ENCODE measurements at regions not wholly inside any gene's neighbourhood (a gene's known extent, or its start where the extent isn't known, plus 50 kb on each side); places are given as distances from the start of the nearest gene placed in this dataset.

DNA sequence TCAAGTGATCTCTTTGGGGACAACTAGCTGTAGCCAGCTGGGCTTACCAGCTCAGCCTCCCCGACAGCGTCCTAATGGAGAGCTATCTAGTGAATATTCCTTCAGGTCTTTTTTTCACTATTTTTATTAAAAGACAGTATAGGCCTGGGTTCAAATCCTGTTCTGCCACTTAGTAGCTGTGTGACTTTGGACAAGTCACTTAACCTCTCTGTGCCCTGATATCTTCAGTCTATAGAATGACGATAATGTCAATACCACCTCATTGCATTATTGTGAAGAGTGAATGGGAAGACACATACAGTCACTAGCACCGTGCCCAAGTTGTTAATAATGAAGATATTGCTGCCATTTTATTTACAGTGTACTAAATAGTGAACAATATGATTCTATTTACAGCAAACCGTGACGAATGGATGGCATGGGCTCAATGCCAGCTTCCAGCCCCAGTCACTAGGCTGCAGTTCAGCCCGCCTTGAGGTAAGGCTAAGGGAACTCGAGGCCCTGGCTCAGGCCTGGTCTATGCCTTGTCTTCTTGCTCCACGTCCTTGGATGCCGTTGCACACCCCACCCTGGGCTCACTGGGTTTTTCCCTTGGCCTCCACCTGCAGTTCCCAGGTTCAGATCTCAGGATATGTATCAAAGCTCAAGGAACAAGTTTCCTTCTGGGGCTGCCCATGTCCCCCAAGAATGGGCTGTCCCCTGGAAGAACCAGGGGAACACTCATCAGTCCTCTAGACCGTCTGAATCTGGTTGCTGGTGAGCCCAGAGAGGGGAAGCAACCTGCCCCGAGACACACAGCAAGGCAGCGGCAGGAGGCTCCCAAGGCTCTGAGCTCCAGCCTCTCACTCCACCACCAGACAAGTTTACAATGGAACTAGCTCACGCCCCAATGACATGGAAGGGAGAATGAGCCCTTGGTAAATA, 95.4 kb upstream of the TNRC6C start:
- peak; percentile 50 for DNase-seq (ENCODE audit: low read depth)

DNA sequence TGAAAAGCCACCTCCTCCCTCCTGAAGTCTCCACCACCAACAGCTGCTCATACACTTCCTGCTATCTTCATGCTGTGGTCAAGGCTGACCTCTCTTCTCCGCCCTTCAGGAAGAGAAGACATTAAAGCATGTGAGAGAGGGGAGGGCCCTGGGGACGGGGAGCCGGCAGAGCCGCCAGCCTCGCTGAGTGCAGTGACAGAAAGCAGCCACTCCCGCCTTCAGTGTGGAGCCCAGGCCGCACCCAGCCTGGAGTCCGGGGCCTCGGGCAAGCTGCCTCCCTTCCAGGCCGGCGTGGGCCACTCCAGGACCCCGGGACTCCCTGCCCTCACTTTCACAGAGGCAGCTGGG, 94.7 kb upstream of the TNRC6C start:
- DNase-seq (ENCODE audit: low read depth), result no peak

DNA sequence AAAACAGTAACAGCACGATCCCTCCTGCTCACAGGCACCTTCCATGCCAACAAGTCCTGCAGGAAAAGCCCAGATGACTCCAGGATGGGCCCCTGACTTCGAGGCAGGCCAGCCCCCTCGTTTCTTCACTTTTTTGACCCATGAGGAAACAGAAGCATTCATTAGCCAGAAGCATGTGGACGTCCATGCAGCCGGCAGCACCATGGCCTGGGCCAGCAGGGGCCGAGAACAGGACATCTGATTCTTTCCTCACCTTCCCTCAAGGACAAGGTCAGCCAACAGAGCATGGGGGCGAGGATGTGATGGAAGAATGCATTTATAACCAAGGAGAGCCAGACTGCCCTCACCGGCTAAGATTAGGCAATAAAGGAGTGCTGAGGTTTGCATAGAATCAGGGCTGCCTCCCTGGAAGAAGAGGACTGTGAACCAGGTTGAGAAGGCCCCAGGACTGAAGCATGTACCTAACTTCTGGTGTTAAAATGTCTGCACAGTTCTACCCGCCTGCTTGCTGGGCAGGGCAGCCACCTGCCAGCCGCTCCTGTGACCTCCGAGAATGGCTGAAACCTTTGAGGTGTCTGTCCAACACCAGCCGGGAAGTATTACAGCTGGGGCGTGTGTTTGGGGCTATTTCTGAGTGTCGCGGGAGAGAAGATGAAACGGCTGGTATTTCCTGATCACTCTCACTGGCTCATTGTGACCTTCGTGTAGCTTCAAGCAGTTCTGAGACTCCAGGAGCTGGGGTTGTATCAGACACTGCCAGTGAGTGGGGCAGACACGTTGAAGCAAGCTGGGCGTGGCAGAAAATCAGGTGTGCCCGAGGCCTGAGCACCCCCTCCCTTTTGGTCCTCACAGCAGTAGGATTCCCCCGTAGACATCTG, 94.0 kb upstream of the TNRC6C start:
- DNase-seq (ENCODE audit: low read depth), result no peak

DNA sequence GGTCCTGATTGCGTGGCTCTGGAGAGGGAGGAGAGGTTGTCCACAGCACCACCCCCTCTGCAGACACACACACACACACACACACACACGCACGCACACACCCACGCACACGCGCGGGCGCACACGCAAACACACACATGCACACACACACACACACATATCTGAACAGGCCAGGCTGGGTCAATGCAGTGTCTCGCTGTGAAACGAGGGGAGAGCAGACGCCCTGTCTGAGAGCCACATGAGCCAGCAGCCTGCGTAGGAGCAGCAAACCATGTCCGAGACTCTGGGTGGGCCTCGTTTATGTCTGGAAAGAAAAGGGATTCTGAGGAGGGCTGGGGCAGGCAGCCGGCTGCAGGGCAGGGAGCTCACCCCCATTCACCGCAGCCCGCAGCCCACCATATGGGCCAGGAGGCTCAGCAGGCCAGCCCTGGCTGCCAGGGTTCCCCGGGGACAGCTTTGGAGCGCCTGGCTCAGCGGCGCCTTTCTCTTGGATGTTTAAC, 93.3 kb upstream of the TNRC6C start:
- DNase-seq (ENCODE audit: low read depth), result no peak

DNA sequence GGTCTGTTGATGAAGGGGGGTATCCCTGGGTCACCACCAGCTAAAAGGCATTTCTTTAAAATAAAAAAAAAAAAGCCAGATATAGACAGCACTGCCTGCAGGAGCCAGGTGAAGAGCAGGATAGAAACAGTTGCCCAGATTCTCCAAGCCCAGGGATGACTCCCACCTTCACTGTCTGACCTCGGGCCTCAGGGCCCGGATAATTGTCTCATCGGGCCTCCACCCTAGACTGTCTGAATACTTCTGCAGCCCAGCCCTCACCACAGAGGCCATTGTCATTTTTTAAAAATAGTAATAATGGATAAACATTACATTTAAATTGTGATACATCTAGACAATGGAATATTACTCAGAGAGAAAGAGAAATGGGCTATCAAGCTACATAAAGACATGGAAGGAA, 92.8 kb upstream of the TNRC6C start:
- DNase-seq (ENCODE audit: low read depth), result no peak

DNA sequence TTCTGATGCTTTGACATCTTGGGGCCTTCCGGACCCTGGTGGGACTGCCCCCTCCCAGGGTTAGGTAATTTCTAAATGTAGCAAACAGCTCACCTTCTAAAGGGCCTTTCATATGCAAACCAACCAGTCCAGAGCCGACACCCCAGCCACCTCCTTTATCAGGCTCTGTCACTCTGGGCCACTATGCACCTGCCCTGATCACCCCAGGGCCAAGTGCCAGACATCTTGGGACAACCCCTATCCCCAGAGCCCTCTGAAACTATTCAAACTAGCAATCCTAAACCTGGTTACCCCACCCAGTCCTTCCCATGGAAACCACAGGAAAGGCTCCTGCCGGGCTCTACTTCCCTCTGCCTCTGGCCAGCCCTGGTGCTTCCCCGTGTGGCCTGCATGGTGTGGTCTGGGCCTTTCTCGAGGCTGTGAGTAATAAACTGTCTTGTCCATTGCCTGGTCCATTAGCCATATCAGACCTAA, 91.2 kb upstream of the TNRC6C start:
- DNase-seq (ENCODE audit: low read depth), result no peak

DNA sequence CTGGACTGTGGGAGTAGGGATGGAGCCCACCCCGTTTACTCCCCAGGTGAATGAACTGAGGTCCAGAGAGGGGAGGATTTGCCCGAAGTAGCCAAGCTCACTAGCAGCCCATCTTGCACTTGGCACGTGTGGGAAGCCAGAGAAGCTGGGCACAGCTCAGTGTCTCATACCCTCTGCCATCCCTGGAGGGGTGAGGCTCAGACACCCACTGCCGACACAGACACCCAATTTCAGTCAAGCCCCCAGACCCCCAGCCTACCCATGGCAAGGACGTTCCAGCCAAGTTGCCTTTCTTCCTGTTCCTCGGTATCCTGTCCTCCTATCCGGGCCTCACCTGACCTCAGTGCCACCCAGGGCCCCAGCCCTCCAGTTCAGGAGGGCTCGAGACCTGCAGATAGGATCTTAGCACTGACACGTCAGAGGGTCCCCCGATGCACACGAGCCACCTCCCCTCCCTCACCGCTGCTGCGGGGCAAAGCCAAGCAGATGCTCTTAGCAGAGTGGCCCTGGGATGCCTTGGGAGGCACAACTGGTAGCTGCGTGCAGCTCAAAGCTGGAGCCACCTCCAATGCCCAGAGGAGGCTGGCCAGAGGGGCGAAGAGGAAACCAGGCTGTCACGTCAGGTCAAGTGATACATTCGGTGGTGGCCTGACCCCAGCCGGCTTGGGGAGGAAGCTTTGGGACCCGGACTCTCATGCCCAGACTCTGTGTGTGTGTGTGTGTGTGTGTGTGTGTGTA, 90.4 kb upstream of the TNRC6C start:
- DNase-seq (ENCODE audit: low read depth), result no peak

DNA sequence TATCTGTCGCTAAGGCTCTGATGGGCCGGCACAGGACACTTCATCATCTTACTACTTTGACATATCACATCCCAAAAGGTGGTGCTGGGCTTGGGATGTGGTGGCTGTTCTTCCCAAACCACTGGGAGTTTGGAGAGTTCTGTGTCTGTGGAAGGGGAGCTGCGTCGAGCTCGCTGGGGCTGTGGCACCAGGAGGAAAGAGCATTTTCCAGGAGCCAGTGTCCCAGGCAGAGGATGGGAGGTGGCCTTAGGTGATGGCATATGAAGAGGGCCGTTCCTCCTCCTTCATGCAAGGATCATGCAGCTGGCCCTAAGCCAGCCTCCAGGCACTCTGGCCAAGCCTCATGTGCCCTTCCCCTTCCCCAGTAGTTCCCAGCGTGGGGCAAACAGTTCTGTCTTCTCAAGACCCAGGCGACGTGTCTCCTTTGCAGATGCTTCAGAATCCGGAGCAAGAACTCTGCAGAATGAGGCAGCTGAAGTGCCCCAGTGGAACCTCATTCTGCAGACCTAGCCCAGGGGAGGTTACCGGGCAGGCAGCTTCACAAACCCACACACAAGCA, 89.4 kb upstream of the TNRC6C start:
- DNase-seq (ENCODE audit: low read depth), result no peak

DNA sequence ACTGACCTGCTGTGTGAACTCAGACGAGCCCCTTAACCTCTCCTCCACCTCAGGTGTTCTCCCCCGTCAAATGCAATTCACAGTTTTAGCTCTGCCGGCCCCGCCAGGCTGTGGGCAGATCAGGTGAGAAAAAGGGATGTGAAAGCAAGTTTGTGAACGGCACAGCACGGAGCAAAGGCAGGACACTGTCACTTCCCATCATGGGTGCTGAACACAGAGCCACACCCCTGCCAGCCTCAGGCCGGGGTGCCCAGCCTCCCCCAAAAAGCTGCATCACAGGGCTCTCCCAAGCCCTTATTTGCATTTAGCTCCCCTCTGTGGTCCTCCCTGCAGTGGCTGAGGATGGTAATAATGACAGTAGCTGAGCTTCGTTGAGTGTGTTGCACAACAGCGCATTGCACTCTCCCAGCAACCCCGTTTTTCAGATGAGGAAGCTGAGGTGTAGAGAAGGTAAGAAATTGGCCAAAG, 88.8 kb upstream of the TNRC6C start:
- no peak for DNase-seq (ENCODE audit: low read depth)

DNA sequence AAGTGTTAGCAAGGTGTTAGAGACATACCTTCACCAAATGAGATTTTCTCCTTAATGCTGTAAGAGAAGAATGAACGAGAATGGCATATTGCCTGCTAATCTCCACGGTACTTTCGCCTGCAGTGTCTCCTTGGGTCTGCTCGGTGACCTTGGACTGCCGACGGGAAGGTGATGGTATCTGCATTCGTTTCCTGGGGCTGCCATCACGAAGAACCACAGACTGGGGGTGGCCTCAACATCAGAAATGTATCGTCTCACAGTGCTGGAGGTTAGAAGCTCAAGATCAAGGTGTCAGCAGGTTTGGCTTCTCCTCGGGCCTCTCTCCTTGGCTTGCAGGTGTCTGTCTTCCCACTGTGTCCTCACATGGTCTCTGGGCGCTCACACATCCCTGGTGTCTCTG, 86.3 kb upstream of the TNRC6C start:
- no peak for DNase-seq (ENCODE audit: low read depth)

DNA sequence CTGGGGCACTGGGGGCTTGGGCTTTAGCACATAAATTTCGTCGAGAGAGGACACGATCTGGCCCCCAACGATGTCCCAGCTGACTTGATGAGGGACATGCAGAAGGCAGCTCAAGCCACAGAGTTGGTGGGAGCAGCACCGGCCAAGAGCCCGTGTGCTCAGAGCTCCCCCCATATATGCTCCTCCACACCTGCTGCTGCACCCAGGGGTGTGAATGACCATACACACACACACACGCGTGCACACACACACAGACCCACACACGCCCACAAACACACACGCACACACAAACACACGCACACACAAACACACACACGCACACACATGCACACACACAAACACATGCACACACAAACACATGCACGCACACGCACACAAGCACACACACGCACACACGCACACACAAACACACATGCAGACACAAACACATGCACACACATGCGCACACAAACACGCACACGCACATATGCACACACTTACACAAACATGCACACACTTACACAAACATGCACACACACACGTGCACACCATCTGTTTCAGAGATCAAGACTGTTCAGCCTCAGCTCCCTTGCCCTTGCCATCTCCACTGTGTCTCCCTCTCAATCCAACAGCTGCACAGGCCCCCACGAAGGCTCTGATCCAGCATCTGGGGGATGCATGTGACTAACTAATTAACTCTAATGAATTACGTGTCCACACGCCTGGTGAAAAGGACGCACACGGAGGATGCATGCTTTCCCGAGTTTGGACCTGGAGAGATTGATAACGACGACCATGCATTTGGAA, 85.6 kb upstream of the TNRC6C start:
- no peak for DNase-seq (ENCODE audit: low read depth)

DNA sequence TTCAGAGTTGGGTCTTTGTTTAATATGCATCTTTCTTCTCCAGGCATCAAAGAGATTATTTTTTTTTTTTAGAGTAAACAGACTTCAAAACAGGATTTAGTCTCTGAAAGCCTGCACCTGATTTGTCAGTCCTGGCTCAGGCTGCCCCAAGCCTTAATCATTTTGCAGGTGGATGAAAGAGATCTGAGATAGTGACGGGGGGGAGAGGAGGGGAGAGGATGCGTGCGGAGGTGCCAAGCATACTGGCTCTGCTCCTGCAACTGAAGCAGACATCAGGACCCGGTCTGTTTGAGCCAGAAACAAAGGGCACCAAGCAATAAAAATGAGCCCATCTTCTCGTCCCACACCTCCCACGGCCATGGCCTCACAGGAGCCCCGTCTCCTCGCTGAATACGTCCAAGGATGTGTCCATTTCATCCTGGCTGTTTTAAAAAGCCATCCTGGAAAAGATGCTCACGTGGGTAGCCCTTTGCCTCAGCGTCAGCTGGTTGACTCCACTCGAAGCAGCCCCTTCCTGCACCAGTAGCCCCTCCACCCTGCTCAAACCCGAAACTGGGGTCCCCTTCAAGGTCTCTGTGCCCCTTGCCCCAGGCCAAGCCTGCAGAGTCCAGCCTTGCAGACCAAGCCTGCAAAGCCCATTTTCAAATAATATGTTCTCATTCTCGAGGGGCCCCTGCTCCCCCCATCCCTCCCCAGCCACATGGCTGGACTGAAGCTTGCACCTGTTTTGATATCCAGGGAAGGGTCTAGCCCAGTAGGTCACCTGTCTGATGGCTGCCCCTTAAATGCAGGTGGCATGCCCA, 84.8 kb upstream of the TNRC6C start:
- no peak for DNase-seq (ENCODE audit: low read depth)

DNA sequence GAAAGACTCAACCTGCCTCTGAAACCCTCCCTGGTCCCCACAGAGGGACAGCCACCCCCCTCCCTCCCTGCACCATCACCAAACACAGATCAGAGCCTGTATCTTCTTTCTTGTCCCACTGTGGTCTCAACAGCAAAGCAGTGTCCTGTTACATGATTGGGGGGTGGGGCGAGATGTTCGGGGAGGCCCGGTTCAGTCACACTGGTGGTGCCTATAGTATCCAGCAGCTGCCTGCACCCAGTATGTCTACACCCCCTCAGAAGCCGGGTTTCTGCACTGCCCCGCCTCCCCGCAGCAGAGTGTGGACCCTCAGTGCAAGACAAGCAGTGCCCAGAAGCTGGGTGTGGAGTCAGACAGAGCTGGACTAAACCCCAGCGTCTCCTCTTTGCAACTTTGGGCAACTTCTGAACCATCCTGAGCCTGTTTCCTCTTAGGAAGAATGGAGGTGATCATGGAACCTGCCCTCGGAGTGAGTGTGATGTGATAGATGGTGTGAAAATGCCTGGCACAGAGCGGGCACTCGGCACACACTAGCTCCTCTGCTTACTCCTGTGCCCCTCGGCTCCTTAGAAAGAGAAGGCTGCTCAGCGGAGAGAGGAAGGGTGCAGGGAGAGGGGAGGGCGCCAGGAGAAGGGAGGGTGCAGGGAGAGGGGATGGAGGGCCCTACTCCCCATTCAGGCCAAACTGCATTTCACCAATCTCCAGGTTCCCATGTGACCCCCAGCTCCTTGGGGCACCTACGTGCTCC, 84.0 kb upstream of the TNRC6C start:
- no peak for DNase-seq (ENCODE audit: low read depth)

DNA sequence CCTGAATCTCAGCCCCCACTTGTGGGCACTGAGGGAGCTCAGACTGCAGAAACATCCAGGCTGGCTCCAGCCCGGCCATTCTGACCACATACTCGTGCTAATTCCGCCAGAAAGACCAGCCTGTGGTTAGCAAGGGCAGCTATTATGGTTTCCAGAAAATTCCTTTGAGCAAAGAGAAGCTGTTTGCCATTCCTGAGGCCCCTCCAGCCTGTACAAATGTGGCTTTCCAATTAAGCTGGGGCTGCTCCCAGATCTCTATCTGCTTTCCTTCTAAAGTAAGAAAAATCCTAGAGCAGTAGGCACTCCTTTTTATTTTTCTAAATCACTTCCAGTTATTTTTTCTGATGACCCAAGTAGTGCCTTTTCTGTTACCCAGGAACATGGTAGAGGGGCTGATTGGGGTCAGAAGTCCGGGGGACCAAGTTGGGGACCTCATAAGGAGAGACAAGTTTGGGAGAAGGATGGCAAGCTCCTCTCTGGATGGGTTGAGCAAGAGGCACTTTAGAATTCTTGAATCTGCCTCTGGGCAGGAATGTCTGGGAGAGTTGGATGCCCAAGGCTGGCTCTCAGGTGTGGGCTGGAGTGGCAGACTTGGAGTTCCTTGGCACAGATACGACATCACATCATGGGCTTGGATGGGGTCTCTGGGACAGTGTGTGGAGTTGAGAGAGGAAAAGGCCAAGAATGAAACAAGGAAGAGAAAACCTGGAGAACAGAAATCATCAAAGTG, 83.3 kb upstream of the TNRC6C start:
- DNase-seq (ENCODE audit: low read depth), result peak; percentile 90

DNA sequence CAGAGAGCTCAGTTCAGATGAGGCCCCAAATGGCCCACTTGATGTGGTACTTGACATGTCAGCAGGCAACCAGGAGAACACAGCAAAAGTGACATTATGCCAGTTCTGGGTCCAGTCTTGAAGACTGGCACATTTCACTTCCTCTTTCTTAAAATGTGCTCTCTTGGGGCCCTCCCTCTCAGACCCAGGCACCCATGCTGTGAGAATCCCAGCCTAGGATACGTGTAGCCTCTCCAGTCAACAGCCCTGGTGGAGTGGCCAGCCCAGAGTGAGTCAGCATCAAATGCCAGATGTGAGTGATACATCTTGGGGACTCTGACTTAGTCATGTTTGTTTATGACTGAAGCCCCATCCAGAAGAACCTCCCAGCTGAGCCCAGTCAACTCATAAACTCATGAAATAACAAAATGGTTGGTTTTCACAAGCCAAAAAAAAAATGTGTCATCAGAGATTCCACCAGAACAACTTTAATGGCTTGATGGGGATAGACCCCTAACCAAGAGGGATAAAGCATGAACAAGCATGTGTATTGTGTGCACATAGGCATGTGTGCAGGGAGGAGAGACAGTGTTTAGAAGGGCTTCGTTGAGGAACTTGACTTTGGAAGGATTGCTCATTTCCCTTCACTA, 82.5 kb upstream of the TNRC6C start:
- peak; percentile 91 for DNase-seq (ENCODE audit: low read depth)

DNA sequence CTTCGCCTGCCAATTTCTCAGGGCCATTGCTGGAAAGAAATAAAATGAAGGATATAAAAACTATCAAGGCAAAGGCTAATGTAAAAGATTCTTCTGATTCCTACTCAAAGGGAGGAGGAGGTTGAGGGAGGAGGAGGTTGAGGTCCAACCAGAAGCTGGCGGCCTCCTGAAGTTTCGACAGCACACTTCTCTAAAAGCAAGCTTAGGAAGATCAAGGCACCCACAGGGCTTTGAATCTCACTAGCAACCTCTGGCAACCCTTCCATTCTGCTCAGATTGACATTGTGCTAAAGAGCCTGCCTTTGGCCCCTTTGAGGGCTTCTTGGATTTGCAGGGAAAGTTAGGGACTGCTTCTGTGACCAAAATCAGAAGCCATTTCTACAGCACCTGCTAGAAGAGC, 81.5 kb upstream of the TNRC6C start:
- no peak for DNase-seq (ENCODE audit: low read depth)

DNA sequence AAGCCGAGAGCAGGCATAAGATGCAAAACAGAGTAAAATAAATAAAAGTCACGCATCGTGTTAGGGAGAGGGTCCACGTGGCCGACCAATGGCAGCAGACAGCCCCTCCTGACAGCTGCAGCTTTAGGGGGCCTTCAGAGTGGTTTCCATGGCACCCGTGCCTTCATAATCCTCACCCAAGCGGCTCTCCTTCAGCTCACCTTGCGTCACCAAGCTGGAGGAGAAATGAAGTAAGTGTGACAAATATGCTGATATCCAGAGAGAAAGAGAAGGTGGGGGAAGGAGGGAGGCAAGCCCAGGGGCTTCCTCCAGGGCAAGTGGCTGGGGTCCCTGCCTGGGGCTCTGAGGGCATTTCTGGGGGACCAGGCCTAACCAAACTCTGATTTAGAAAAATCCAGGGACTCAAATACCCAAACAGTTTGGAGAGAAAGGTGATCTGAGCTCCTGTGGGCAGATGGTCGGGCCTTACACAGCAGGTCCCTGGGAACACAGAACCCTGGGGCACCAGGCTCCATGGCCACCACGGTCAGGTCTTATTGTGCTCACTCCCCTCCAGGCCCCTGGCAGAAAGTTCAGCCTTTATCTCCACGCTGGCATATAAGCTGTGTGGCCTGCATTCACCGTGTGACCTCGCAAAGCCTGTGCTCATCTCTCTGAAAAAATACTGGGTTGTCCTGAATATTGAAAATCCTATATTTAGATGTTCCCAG, 80.7 kb upstream of the TNRC6C start:
- no peak for DNase-seq (ENCODE audit: low read depth)

Measured in Daoy (cell line).